Stimulated activated effector memory CD8-positive, alpha-beta T cell treated with anti-CD3 and anti-CD28 coated beads, Interleukin-12 subunit alpha, Interleukin-12 subunit beta, amount 100 ng/mL, for 72 hours (primary cell): ENCODE measurements at regions not wholly inside any gene's neighbourhood (a gene's known extent, or its start where the extent isn't known, plus 50 kb on each side); places are given as distances from the start of the nearest gene placed in this dataset.

ENCODE experiments used
- ATAC-seq: fragments of 150-1000 bp; cut with Tn5 transposase; 2 replicates; pipeline ENCODE4 v1.10.0; 2021
- DNase-seq, 2 donors: peaks; one replicate each; pipeline ENCODE4 v3.0.0; 2021 to 2022; ENCODE audit warnings: low spot score in 2 of 2
- H3K27ac Mint-ChIP-seq: one replicate; pipeline ENCODE4 v1.8.0; 2022; ENCODE audit warnings: mild to moderate bottlenecking, mixed read lengths
- H3K36me3 Mint-ChIP-seq: one replicate; pipeline ENCODE4 v1.8.0; 2022; ENCODE audit warnings: mild to moderate bottlenecking, mixed read lengths
- H3K4me1 Mint-ChIP-seq: one replicate; pipeline ENCODE4 v1.8.0; 2022; ENCODE audit warnings: mixed read lengths
- H3K4me3 Mint-ChIP-seq: one replicate; pipeline ENCODE4 v1.8.0; 2022; ENCODE audit warnings: mild to moderate bottlenecking, mixed read lengths
- H3K9me3 Mint-ChIP-seq: one replicate; pipeline ENCODE4 v1.8.0; 2022; ENCODE audit warnings: mixed read lengths

GRCh38 chr7:32259931-32260596 is 189.9 kb upstream of the PDE1C start:
- DNase-seq (no peak), ATAC-seq (peak; percentile 33)
- H3K36me3 Mint-ChIP-seq: no peaks in the 10 kb centered on the region
- H3K4me1 Mint-ChIP-seq: no peaks in the 10 kb centered on the region
- H3K4me3 Mint-ChIP-seq: no peak overlapping the region
- H3K27ac Mint-ChIP-seq: no peak overlapping the region
- H3K9me3 Mint-ChIP-seq: no peaks in the 10 kb centered on the region

DNA sequence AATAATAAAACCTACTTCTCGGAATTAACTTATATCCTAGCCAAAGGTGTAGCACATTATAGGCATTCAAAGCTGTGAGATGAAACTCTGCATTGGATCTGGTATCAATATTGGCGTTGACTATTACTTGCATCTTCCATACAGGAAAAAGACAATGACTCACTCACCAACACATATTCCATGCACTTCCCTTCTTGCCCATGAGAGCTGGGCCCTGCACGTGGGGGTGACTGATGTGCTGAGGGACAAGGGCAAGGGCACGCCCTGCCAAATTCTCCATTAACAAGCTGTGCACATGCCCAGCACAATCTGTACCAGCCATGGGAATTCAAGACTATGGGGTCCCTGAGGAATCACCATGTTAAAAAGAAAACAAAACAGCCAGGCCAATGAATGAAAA is 188.1 kb upstream of the PDE1C start:
- Mint-ChIP-seq H3K9me3 (no peaks in the 10 kb centered on the region), H3K27ac (no peak overlapping the region), H3K4me3 (no peak overlapping the region), H3K36me3 (no peaks in the 10 kb centered on the region), H3K4me1 (no peaks in the 10 kb centered on the region)
- DNase-seq: no peak
- ATAC-seq: no peak

DNA sequence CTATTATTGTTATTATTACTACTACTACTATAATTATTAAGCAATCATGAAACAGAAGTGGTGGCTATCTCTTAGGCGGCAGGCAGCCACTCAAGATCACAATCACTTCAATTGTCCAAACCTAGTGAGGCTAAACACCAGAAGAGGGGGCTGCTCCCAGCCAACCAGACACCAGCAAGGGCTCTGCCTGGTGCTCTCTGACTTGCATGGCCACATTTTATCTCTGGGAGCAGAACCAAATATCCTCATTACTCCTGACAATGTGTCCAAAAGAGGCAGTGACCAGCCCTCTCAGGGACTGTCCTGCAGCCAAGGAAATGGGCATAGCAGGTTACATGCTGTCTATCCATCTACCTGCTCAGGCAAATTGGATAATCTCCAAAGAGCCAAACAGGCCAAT is 187.4 kb upstream of the PDE1C start:
- Mint-ChIP-seq H3K9me3 (no peaks in the 10 kb centered on the region), H3K4me3 (no peak overlapping the region), H3K4me1 (no peaks in the 10 kb centered on the region), H3K27ac (no peak overlapping the region), H3K36me3 (no peaks in the 10 kb centered on the region)
- ATAC-seq: no peak
- DNase-seq: no peak

DNA sequence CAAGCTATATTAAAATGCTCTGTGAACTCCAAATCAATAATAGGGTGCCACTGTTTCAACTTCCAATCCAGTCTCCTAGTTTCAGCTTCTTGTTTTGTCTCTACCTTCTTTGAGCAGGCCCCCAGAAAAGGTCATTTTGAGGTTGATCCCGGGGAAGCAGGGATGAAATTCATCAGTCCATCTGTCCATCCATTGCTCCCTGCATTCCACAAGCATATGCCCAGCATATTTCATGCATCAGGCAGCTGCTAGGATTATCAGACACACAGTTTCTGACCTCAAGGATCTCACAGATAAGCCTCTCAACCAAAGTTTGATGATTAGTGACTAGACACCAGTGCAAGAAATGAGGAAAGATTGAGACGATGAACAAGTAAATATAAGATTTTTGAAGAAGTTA is 186.6 kb upstream of the PDE1C start:
- no peak for ATAC-seq
- Mint-ChIP-seq H3K4me1 (no peaks in the 10 kb centered on the region), H3K36me3 (no peaks in the 10 kb centered on the region), H3K27ac (no peak overlapping the region), H3K4me3 (no peak overlapping the region), H3K9me3 (no peaks in the 10 kb centered on the region)
- no peak for DNase-seq

GRCh38 chr7:32256376-32256775 is 186.2 kb upstream of the PDE1C start:
- no peak overlapping the region for H3K27ac Mint-ChIP-seq
- ATAC-seq (no peak), DNase-seq (no peak)
- no peaks in the 10 kb centered on the region for H3K36me3 Mint-ChIP-seq
- H3K4me1 Mint-ChIP-seq: no peaks in the 10 kb centered on the region
- H3K9me3 Mint-ChIP-seq: no peaks in the 10 kb centered on the region
- no peak overlapping the region for H3K4me3 Mint-ChIP-seq

GRCh38 chr7:32255036-32255435 is 184.8 kb upstream of the PDE1C start:
- H3K4me3 Mint-ChIP-seq: no peak overlapping the region
- H3K27ac Mint-ChIP-seq: no peak overlapping the region
- H3K9me3 Mint-ChIP-seq: no peaks in the 10 kb centered on the region
- H3K36me3 Mint-ChIP-seq: no peaks in the 10 kb centered on the region
- DNase-seq (no peak), ATAC-seq (no peak)
- H3K4me1 Mint-ChIP-seq: no peaks in the 10 kb centered on the region

DNA sequence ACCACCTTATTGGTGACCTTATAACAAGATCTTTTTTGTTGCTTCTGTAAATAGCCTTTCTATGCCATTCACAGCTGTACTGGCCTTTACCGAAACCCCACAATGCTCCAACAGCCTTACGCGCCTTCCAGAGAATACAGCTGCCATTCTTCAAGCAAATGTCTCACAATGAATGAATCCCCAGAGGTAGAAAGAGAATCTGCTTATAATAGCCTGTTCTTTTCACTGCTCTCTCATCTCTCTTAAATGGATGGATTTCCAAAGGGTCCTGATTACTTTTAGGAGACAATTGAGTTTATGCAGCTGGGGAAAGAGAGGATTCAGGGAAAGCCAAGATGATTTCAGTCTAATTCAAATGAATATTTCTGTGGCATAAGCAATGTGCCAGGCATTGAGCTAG is 183.1 kb upstream of the PDE1C start:
- no peak overlapping the region for H3K27ac Mint-ChIP-seq
- no peaks in the 10 kb centered on the region for H3K4me1 Mint-ChIP-seq
- no peaks in the 10 kb centered on the region for H3K36me3 Mint-ChIP-seq
- no peak overlapping the region for H3K4me3 Mint-ChIP-seq
- DNase-seq: no peak
- no peaks in the 10 kb centered on the region for H3K9me3 Mint-ChIP-seq
- no peak for ATAC-seq

DNA sequence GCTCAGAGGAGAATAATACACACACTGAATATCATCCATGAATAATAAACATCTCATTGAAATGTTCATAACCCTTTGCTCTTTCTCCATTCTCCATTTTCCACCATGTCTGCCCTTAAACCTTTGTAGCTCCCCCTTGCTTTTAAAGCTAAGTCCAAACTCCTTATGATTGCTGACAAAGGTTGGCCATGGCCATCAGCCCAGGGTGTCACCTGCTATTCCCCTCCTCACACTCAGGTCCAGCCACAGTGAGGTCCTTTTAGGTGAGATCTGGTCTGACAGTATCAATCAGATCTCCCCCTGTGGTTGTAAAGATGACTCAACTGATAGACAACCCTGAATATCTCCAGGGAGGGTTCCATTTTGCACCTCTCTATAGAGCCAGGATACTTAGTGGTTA is 181.5 kb upstream of the PDE1C start:
- Mint-ChIP-seq H3K36me3 (no peaks in the 10 kb centered on the region), H3K4me3 (no peak overlapping the region), H3K9me3 (no peaks in the 10 kb centered on the region), H3K27ac (no peak overlapping the region), H3K4me1 (no peaks in the 10 kb centered on the region)
- ATAC-seq: no peak
- no peak for DNase-seq

DNA sequence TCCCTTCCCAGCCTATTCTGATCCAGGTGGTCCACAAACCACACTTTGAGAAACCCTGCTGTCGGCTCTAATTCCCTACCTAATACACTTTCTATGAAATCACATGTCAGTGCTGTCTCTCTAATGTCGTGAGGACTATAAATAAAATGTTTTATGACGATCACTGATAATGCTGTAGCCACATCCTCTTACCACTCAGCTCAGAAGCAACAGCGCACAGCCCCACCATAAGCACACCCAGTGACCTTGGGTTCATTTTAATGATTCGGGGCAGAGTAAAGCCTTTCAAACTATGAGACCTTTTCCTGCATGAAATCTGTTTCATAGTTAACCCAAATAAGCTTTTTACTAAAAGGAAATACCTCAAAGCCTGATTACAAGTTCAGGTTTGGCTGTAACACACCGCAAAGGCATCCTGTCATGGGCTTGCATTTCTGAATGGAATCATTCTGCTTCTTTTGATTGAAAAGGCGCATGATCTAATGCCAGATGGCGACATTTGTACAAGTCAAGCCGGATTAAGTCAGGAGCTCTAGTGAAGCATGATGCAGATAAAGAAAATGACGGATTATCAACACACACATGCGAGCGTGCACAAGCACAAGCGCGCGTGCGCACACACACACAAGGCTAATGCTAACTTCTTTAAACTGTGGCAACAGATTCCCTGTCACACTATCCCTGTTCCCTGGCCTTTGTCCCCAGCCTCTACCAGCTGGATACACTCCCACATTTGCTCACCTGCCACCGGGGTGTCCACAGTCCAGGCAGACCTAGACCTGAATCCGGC is 180.5 kb upstream of the PDE1C start:
- no peak for DNase-seq
- no peaks in the 10 kb centered on the region for H3K4me1 Mint-ChIP-seq
- no peak overlapping the region for H3K4me3 Mint-ChIP-seq
- H3K36me3 Mint-ChIP-seq: no peaks in the 10 kb centered on the region
- H3K9me3 Mint-ChIP-seq: no peaks in the 10 kb centered on the region
- no peak overlapping the region for H3K27ac Mint-ChIP-seq
- no peak for ATAC-seq

DNA sequence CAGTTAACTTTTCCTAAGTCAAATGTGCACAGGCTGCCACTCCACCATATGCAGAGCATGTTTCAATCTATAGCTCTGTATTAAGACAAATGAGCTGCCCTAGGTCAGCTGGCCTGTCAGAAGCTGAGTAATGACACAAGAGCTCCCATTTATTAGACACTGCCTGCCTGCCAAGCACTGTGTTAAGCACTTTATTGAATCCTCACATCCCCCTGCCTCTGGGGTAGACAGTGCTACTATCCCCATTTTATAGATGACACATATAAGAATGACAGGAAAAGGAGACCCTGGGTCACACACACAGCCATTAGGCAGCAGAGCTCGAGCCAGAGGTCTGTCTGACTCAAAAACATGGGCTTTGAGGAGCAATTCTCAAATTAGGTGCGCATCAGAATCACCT is 179.8 kb upstream of the PDE1C start:
- no peaks in the 10 kb centered on the region for H3K4me1 Mint-ChIP-seq
- no peak overlapping the region for H3K4me3 Mint-ChIP-seq
- H3K27ac Mint-ChIP-seq: no peak overlapping the region
- ATAC-seq: no peak
- DNase-seq: no peak
- no peaks in the 10 kb centered on the region for H3K9me3 Mint-ChIP-seq
- no peaks in the 10 kb centered on the region for H3K36me3 Mint-ChIP-seq

GRCh38 chr7:32248522-32248921 is 178.3 kb upstream of the PDE1C start:
- ATAC-seq: no peak
- no peak overlapping the region for H3K4me3 Mint-ChIP-seq
- DNase-seq: peak in 1 of 2 donors; percentile 18
- H3K27ac Mint-ChIP-seq: no peak overlapping the region
- no peaks in the 10 kb centered on the region for H3K36me3 Mint-ChIP-seq
- no peaks in the 10 kb centered on the region for H3K9me3 Mint-ChIP-seq
- no peaks in the 10 kb centered on the region for H3K4me1 Mint-ChIP-seq

GRCh38 chr7:32244806-32245345 is 174.7 kb upstream of the PDE1C start:
- no peaks in the 10 kb centered on the region for H3K36me3 Mint-ChIP-seq
- H3K4me1 Mint-ChIP-seq: no peaks in the 10 kb centered on the region
- no peak overlapping the region for H3K27ac Mint-ChIP-seq
- DNase-seq (no peak), ATAC-seq (no peak)
- no peaks in the 10 kb centered on the region for H3K9me3 Mint-ChIP-seq
- no peak overlapping the region for H3K4me3 Mint-ChIP-seq

DNA sequence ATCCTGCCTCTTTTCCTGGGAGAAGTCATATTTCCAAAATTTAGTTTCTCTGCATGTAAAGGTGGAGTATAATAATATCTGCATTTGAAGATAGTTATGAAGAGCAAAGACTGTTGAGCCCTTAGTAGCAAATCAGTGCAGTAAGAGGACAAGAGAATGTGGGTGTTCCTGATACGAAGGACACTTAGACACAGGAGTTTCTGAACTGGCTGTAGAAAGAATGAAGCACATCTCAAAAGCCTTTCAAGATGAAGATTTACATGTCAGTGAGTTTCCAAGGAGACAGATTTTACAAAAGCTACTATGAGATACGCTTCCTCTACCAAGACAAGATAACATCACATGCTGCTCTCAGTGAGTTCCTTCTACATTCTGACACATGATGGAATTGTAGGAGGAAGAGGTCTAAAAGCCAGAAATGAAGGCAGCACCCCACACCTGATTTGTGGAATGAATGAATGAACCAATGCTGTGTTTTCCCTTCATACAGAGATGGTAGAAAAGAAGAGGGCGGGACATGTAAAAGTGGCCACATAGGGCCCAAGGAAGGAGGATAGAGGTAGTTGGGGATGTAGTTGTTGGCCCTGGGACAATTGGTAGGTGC is 173.6 kb upstream of the PDE1C start:
- Mint-ChIP-seq H3K9me3 (no peaks in the 10 kb centered on the region), H3K4me3 (no peak overlapping the region), H3K36me3 (no peaks in the 10 kb centered on the region), H3K27ac (no peak overlapping the region), H3K4me1 (no peaks in the 10 kb centered on the region)
- DNase-seq: no peak
- no peak for ATAC-seq

- no peak for DNase-seq
- no peaks in the 10 kb centered on the region for H3K36me3 Mint-ChIP-seq
- H3K4me3 Mint-ChIP-seq: no peak overlapping the region
- ATAC-seq: no peak
- no peak overlapping the region for H3K27ac Mint-ChIP-seq
- no peaks in the 10 kb centered on the region for H3K4me1 Mint-ChIP-seq
- H3K9me3 Mint-ChIP-seq: no peaks in the 10 kb centered on the region
Observed at GRCh38 chr7:32242436-32242835, 172.2 kb upstream of the PDE1C start.

DNA sequence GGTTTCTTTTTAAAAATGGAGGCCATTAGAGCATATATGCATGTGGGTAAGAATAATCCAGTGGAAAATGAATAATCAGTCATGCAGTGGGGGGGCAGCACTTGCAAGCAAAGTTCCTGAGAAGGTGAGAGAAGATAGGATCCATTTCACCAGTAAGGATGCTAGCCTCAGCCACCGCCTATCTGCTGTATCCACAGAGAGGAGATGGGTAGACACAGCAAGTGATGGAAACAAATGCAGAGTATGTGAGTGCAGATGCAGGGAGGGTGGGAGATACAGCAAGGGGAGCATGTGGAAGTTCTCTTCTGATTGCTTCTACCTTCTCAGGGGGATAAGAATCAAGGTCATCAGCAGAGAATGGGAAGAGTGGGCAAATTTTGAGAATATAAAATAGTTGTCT is 171.4 kb upstream of the PDE1C start:
- Mint-ChIP-seq H3K4me1 (no peaks in the 10 kb centered on the region), H3K27ac (no peak overlapping the region), H3K9me3 (no peaks in the 10 kb centered on the region), H3K4me3 (no peak overlapping the region), H3K36me3 (no peaks in the 10 kb centered on the region)
- no peak for ATAC-seq
- no peak for DNase-seq

- Mint-ChIP-seq H3K9me3 (peaks cover 3% of the 10 kb centered on the region), H3K4me3 (no peak overlapping the region), H3K4me1 (no peaks in the 10 kb centered on the region), H3K27ac (no peak overlapping the region), H3K36me3 (no peaks in the 10 kb centered on the region)
- DNase-seq (no peak), ATAC-seq (no peak)
Observed at GRCh38 chr7:32239764-32240163, 169.6 kb upstream of the PDE1C start.
